Kidney tubule cell (primary cell): ENCODE measurements at regions not wholly inside any gene's neighbourhood (a gene's known extent, or its start where the extent isn't known, plus 50 kb on each side); places are given as distances from the start of the nearest gene placed in this dataset.

Experiments used
- DNase-seq: peaks from one replicate; pipeline ENCODE4 v3.0.0-alpha.2; 2018; ENCODE audit warnings: low spot score

DNA sequence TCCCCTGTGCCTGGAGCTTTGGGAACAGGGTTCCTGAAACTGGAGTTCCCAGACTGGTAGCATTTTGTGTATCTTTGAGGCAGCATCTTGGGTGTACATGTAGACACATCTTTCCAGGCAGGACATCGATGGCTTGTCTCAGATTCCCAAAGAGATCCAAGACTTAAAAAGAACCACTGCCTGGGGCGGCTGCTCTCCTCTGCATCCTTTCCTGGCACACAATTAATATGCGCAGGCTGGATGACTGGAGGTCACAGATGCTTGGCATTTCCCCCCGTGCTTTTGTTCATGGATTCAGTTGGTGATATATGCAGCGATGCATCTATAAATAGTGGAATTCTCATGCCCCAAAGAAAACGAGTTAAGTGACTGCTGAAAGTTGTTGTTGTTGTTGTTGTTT, 80.5 kb downstream of the CLDN34 start:
- no peak for DNase-seq

DNA sequence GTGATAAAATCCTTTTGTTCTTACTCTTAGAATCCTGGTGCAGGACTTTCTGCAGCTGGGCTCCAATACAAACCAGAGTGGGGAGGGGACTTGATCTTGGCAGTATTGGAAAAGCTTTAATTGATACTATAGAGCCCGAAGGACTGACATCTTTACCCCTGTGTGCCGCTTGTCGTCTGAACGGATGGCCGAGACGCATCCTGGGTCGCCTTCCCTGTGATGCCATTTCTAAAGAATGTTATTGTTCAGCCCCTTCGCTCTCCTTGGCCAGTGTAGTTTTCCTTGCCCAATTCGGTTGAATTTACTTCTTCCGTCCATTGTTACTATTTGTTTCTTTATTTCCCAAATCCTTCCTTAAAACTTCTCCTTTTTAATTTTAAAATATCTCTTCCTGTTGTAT, 80.9 kb downstream of the CLDN34 start:
- DNase-seq: no peak

DNA sequence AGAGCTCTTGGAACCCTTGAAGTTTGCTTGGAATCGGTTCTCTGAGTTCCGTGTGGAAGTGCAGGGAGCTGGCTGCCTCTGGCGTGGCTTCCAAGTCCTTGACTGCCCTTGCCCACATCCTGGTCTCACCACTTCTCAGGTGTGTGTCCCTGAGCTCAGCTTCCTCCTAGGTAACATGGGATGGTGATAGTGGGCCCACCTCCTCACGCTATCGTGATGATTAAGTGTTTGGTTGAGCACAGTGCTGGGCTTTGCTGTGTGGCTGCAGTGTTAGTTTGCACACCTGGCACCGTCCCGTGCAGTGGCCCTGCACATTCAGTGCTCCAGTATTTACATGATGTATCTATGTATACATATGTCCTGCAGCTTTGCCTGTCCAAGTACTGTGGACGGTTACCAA, 81.5 kb downstream of the CLDN34 start:
- no peak for DNase-seq

DNA sequence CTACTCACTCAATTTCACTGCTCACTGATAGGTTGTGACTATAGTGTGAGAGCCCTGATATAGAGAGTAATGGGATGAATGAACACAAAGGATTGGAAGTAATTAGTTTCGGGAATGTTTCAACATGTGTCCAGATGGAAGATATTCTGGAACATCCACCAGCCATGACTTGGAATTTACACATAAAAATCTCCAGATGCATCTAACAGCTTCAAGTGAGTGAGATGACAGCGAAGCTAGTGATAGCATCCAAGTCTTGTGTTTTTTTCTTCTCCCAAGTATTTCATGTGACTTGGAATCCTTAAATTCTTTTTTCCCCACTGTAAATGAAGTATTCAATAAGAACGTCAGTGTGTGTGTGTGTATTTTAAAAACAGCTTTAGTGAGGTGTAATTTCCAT, 82.1 kb downstream of the CLDN34 start:
- no peak for DNase-seq

DNA sequence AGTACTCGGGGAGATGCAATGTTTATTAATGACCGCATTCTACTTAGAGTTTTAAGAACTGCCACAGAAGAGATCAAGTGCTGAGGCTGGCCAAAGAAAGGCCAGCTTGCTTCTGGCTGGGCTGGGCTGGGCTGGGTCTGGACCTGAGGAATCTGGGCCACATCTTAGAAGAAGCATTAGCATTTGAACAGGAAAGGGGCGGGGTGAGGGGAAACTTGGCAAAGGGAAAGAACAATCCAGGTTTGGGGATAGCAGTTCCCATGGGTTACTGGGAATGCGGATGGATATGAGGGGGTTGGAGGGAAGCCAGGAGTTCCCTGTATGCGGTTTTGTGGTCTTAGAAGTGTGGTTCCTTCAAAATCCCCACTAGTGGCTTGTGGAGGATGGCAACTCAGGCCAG, 83.3 kb downstream of the CLDN34 start:
- peak; percentile 38 for DNase-seq

DNA sequence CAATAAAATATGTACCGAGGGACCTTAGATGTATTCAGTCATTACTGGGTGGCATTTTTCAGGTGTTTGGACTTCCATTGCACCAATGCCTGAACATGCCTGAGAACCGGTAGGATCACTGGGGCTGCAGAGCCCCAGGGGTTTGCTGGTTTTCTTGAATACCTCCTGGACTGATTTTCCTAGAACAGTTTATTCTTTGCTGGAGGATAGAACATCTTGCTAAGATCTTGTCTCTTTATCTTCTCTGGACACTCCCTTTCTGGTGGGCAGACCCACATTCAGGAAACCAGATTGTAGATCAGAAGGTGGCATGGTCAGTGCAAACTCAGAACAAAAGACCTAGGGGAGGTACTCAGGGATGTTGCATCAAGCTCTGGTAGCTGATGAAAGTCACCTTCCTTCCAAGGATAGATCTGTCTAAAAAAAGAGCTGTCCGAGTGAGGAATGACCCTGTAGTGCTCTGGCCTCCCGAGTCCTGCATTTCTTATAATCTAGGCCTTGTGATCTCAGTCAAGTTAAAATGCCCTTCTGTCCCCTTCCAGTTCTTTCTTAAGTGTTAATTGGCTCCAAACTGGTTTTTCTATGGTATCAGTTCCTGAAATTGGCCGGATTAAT, 84.8 kb downstream of the CLDN34 start:
- no peak for DNase-seq

DNA sequence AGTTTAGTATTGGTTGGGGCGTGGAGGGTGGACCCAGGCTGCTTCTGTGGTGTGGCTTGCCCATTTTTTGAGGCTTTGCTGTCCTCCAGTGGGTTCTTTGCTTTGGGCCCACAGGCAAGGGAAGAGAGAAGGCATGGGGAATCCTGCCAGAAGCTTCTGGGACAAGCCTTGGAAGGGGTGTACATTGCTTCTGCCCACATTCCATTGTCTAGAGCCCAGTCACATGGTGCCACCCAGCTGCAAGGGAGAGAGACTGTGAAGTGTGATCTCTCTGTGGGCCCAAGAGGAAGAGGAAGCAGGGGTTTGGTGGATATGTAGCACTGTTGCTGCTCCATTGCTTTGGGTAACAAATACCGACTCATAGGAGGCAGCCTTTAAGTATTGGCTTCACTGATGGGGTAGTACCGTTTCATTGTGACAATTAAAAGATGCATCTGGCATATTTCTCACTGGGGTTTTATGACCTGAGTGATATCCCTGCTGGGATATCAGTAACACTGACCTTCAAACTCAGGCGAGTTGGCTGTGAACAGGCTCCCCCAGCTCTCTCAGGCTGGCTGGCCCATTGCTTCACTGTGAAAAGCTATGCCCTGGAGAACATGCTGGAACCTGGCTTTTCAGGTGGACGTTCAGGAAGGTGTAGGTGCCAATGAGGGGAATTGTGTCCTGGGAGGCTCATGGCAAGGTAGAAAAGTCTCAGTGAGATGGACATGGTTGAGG, 85.9 kb downstream of the CLDN34 start:
- peak; percentile 19 for DNase-seq

DNA sequence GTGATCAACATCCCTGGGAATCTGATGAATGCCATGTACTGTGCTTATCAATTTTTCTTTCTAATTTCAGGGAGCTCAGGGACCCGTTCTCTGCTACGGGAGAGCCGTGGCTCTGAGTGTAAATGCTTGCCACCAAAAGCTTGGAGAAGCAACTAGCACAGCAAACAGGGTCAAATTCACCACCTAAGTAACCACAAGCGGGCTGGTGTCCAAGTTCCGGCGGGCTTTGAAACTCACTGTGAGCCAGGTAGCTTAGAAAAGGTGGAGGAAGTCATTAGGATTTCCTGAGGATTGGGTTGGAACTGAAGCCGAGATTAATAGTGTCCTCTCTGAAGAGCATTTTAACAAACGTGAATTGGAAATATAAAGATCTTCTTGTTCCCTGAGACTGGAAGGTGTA, 87.2 kb downstream of the CLDN34 start:
- no peak for DNase-seq

DNA sequence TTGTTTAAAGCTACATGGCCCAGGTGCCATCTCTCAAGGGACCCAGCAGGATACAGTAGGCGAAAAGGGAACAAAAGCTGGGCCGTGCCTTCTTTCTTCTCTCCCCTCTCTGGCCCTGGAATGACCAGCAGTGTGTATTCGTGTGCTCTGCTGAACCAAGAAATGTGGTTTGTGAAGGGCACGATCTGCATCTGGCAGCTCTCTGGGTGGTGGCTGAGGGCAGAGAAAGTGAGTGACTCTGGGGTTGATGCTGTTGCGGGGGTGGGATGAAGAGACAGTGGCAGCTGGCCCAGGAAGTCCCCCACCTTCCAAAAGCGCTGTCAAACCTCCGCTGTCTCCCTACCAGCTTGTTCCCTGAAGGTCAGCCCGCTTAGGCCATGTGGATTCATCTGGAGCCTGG, 88.3 kb downstream of the CLDN34 start:
- DNase-seq: no peak

DNA sequence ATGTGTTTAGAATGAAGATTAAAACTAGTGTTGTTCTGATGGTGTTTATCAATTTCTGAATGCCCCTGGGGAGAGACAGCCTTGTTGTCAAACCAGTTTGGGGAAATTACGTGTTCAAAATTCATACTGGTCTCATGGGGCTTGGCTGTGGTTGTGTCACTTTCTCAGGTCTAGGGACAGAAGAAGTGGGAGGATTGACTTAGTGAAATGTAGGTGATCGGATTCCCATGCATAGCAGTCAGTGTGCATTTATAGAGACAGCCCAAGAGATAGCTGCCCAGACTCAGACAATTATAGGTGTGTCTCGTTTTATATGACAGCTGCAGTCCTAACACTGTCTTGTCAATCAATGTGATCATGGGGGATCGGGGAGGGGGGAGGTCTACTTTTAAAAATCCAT, 94.4 kb upstream of the CLCN4 start:
- DNase-seq: no peak

DNA sequence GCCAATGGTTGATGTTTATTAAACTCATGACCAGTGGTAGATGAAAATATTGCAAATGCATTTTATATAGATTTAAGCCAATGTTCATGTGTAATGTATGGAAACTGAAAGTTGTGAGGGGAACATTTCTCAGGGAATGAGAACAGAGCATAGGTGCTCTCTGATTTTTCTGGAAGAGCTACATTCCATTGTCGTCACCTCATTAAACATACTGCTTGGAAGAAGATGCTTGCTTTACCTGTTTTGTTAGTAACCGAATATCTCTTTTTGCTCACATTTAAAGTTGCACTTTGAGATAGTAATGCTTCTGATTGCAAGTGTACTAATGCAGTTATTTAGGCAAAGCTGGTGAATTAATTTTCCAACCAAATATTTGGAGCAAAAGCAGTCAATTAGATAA, 93.8 kb upstream of the CLCN4 start:
- DNase-seq: no peak

DNA sequence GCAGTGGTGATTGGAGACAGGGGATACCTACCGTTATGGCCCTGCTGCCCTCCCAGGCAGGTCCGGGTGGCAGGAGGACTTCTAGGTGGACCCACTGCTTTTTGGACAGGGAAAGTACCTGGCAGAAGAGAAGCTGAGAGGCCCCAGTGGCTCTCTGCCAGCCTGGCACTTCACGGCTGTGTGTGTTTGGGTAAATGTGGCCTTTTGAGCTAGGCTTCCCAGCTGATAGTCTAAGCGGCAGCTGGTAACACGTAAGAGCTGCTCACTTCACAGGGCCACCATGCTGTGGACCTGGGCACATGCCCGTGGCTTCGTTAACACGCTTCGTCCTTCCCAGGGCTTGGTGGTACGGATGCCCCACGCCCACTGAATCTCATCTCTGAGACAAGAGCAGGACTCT, 92.0 kb upstream of the CLCN4 start:
- DNase-seq: no peak

DNA sequence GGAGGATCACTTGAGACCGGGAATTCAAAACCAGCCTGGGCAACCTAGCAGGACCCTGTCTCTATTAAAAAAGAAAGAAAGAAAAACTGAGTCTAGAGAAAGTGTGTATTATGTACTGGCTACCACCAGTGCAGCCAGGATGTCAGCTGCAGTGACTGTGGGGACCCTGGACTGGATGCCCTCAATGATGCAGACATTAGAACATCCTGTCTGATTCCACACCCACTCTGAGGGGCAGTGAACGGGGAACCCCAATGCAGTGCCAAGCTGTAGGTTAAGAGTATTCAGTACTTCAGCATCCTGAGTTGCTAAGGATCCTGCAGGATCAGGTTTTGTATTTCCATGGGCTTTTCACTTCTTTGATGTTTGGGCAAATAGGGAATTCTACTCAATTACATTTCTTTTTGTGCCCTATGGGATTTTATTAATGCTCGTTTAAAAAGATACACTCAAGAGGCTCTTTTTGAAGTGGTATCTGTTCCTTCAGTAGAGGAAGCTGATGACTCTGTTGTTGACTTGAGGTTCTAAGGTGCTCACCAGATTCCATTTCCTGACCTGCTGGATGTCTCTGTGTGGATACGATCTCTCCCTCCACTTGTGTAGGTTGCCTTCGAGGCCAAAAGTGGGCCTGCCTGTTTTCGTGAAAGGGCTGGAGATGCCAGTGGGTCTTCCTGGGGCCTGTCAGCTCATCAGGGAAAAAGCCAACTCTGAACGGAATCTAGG, 85.9 kb upstream of the CLCN4 start:
- no peak for DNase-seq

DNA sequence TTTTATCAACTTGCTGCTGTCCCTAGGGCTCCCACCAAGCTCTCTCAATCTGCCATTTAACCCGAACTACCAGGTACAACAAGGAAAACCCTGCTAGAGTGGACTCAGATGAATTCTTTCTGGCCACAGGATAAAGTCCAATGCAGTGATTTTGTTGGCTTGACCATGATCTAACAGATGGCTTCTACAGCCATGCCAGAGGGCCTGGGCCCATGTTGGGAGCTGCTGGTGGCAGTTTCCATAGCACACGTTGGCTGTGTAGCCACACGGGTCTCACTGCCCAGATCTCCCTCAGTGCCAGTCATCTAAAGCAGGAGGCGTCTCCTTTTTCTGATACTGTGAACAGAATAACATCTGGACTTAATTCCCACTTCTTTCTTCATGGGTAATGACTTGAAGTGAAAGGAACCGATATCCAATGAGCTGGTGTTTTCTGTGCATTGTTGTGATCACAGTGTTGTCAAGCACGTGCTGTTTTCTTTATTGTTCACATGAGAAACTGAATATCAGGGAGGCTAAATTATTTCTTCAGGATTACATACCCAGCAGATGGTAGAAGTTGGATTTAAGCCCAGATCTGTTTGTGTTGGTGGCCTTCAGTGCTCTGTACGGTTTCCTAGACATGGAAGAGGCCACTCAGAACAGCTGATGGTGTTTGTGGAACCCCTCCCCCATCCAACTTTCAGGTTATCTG, 85.2 kb upstream of the CLCN4 start:
- DNase-seq: no peak

DNA sequence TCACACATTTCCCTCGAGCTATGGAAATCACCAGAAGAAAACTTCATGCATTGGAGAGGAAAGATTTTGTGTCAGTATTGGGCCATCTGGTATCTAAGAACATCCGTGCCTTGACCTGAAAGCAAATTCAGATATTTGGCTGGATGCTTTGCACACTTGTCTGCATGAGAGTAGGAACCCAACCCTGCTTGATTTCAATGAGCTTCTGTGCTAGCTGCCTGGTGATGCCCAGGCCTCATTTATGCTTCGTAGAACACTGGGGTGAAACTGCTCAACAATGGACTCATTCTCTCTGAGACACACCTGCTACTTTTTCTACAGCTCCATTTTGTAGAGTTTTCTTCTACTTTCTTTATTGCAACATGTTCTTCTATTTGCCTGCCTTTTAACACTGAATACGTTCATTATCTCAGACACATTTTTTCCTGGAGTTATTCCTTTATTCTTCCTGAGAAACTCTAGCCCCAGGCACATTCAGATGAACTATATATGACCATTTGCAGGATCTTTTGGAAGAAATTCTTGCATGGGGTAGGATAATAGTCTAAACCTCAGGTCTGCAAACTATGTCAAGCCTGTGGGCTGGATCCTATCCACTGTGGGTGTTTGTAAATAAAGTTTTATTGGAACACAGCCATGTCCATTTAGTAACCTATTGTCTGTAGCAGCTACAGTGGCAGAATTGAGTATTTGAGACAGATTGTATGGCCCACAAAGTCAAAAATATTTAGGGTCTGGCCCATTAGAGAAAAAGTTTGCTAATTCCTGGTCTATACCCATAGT, 83.8 kb upstream of the CLCN4 start:
- no peak for DNase-seq

DNA sequence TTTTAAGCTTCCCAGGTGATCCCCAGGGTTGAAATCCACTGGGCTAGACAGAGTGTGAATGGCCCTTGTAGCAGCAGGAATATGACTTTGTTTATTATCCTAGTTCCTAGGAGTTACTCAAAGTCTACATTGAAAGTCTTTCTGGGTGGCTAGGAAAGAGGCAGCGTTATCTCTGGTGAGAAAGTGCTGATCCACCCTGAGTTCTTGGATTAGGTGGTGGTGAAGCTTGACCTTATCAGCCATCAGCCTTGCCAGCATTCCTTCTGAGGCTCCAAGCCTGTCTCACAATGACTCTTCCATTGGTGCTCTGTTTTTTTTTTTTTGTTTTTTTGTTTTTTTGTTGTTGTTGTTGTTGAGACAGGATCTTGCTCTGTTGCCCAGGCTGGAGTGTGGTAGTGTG, 83.1 kb upstream of the CLCN4 start:
- no peak for DNase-seq

DNA sequence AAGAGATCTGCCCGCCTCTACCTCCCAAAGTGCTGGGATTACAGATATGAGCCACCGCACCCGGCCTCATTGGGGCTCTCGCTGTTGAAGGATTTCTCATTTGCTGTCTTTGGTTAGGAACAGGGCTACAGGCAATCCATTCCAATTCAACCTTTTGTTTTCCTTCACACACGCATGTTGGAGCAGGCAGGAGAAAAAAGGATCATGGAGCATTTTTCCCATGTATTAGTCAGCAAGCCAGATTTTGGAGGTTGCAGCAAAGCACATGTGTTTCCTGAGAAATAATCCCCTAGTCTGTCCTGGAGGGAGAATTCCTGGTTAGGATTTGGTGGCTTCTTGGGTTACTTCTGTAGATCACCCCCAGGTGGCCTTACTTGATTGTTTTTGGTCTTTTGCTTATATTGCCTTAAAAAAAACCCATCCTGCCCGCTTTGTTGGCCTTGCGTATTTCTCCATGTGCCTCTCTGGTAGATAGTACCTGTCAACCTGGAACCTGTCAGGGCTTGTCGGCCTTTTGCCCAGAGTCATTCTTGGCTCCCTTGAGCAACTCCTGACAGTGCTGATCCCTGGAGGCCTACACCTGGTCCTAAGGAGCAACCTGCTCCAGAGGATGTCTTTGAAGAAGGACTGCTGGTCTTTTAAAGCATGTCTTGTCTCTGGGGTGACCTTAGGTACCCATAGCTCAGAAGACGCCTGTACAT, 82.4 kb upstream of the CLCN4 start:
- DNase-seq: no peak

DNA sequence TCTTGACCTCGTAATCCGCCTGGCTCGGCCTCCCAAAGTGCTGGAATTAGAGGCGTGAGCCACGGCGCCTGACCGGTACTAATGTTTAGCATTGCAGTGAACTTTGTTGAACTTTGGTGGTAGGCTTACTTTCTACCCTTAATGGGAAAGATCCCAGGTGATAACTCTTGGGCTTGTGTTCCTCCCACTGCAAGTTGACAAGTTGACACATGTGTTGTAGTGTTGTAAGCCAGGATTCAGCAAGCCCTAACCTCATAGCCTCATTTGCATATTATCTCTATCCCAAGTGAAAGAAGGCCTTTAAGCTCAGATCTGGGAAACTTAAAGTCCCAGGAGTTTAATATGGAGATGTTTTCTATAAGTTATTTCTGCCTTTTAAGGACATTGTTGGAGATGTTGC, 80.0 kb upstream of the CLCN4 start:
- no peak for DNase-seq

DNA sequence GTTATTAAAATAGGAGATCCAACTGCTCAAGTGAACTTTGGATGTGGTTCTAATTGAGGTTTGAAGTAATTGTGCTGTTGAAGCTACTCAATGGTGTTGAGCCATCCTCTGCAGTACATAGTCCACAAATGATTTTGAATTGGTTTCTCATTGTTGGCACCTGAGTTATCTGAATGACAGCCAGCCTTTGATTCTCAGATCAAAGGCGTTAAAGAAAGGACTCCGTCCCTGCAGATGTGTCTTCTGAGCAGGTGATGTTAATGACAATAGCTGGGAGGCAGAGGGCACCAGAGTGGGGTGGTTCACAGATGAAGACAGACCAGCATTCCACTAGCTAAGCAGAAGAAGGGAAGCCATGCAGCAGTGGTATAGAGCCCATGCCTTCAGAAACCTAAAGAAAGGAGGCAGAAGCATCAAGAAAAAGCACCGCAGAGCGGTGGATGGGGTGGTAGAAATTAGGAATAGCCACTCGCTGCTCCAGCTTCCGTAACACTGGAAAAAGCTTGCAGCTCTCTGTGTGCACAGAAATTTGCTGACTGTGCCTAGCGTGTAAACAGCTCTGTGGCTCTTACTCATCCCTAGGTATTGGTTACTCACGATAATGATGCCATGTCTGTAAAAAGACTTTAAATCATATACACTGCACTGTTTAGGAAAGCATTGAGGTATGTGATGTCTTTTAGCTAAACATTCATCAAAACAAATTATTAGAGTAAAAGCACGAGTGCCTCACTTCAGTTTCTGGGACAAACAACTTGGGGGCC, 79.2 kb upstream of the CLCN4 start:
- DNase-seq: no peak

DNA sequence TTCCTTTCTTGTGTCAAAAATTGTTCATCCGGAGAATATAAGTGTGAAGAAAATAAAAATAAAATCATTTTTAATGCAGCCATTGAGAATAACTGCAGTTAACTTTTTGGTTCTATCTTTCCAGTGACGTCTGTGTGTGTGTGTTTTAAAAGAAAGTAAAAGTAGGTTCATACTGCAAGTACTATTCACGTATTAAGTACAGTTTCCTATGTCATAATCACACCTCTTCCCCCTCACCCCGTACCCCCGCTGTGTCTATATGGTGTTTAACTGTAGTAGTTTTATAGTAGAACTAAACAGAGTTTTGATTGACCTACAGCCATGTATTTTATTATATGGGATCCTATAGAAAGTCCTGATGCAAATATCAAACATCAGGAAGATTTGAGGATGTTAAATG, 78.5 kb upstream of the CLCN4 start:
- no peak for DNase-seq

DNA sequence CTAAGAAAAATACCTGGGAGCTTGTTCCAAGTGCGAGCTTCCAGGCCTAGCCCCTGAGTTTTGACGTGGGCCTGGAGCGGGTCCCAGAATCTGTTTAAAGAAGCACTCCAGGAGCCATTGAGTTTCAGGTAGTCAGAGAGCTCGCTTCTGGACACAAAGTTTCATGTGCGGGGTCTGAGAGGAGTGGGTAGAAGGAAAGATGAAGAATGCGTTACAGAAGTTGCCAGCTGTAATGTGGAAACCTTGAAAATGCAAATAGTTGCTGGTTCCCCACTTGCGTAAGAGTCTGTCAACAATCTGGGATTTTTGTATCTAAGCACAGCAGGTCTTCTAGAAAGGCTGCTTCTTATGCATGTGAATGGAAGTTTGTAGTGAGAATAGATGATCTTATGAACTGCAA, 77.5 kb upstream of the CLCN4 start:
- DNase-seq: no peak
